ENCODE measurements at regions not wholly inside any gene's neighbourhood (a gene's known extent, or its start where the extent isn't known, plus 50 kb on each side); places are given as distances from the start of the nearest gene placed in this dataset.
"Not testable (repeated sequence)": the region's sequence is repeated elsewhere in the genome, so short reads cannot be mapped to it uniquely, and the experiment has no call there.

DNA sequence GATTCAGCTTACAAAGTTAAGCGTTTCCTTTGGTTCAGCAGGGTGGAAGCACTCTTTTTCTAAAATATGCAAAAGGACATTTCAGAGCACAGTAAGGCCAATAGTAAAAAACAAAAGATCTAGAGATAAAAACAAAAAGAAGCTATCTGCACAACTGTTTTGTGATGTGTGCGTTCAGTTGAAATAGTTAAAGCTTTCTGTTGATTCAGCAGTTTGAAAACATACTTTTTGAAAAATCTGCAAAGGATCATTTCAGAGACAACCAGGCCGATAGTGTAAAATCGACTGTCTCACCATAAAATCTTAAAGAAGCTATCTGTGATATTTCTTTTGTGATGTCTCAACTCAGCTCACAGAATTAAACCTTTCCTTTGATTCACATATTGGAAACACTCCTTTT, 300.0 kb upstream of the ALG10B start:
- H3K9me3 Mint-ChIP-seq: peaks cover 51% of the 10 kb centered on the region
- H3K27me3 Mint-ChIP-seq: no peaks in the 10 kb centered on the region
- H3K27ac Mint-ChIP-seq: no peak overlapping the region
- intact Hi-C loops (cut with micrococcal nuclease): no loop called here
- no peak overlapping the region for H3K4me3 Mint-ChIP-seq
- H3K36me3 Mint-ChIP-seq (ENCODE audit: low read depth): no peaks in the 10 kb centered on the region
- no peaks in the 10 kb centered on the region for H3K4me1 Mint-ChIP-seq (ENCODE audit: low read depth)

DNA sequence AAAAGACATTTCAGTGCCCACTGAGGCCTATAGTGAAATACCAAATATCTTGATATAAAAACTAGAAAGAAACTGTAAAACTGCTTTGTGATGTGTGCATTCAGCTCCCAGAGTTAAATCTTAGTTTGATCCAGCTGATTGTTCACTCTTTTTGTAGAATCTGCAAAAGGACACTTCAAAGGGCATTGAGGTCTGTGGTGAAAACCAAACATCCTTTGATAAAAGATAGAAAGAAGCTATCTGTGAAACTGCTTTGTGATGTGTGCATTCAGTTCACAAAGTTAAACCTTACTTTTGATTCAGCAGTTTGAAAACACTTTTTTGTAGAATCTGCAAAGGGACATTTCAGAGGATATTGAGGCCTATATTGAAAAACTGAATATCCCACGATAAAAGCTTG, 290.7 kb upstream of the ALG10B start:
- no peaks in the 10 kb centered on the region for H3K36me3 Mint-ChIP-seq (ENCODE audit: low read depth)
- intact Hi-C loops (cut with micrococcal nuclease): no loop called here
- peaks cover 50% of the 10 kb centered on the region for H3K9me3 Mint-ChIP-seq
- H3K4me1 Mint-ChIP-seq (ENCODE audit: low read depth): no peaks in the 10 kb centered on the region
- H3K4me3 Mint-ChIP-seq: no peak overlapping the region
- H3K27me3 Mint-ChIP-seq: no peaks in the 10 kb centered on the region
- no peak overlapping the region for H3K27ac Mint-ChIP-seq

DNA sequence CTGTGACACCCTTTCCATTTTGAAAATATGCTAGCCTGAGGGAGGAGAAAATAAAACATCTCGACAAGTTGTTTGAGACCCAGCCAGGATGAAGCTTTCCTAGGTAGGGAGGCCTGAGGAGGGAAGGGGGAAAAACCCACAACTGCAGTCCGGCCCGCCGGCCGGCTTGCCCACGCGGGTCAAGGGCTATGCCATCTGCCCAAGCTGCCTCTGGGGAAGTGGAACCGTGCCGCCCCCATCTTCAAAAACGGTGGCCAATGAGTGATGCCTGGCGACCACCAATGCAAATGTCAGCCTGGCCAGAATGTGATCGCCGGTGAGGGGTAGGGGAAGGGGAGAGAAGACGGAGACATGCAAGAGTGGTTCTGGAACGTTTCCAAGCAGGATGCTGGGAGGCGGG, 263.5 kb upstream of the ALG10B start:
- Mint-ChIP-seq H3K27me3 (no peaks in the 10 kb centered on the region), H3K4me3 (no peak overlapping the region), H3K27ac (no peak overlapping the region), H3K4me1 (ENCODE audit: low read depth) (no peaks in the 10 kb centered on the region), H3K36me3 (ENCODE audit: low read depth) (no peaks in the 10 kb centered on the region), H3K9me3 (peaks cover 85% of the 10 kb centered on the region)
- intact Hi-C loops (cut with micrococcal nuclease): no loop called here

DNA sequence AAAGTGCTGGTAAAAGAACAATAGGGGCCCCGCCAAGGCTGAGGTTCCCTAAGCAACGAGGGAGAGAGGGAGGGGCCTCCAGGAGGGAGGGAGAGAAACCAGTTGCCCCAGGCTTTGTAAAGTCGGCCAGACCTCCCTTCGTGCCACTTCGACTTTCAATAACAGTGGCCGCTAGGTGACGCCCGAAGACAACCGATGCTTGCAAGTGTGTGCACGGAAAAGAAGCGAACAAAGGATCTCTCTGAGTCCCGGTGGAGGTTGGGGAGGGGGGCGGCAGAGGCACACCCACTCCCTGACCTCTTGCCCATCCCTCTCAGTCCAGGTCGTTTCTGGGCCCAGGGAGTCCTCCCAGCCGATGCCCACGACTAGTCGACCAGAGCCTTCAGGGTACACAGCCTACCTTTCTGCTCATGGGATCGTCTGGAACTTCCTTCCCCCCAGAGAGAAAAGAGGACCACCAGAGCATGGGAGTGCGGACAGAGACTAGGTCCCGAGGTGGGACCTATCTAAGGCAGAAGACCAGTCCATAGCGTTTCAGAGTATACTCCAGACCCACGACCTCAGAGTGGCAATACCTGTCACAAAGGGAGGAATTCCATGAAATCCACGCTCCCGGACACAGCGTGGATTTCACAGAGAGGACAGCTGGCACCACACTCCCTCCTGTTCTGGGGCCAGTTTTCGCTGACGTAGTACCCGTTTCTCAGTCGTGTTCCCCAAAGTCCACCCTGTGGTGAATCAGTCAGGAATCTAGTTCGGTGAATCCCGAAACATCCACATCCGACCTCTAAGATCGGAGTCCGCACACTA, 262.7 kb upstream of the ALG10B start:
- Mint-ChIP-seq H3K36me3 (ENCODE audit: low read depth) (no peaks in the 10 kb centered on the region), H3K9me3 (peaks cover 84% of the 10 kb centered on the region), H3K27me3 (no peaks in the 10 kb centered on the region), H3K4me1 (ENCODE audit: low read depth) (no peaks in the 10 kb centered on the region), H3K4me3 (no peak overlapping the region), H3K27ac (no peak overlapping the region)
- intact Hi-C loops (cut with micrococcal nuclease): no loop called here

DNA sequence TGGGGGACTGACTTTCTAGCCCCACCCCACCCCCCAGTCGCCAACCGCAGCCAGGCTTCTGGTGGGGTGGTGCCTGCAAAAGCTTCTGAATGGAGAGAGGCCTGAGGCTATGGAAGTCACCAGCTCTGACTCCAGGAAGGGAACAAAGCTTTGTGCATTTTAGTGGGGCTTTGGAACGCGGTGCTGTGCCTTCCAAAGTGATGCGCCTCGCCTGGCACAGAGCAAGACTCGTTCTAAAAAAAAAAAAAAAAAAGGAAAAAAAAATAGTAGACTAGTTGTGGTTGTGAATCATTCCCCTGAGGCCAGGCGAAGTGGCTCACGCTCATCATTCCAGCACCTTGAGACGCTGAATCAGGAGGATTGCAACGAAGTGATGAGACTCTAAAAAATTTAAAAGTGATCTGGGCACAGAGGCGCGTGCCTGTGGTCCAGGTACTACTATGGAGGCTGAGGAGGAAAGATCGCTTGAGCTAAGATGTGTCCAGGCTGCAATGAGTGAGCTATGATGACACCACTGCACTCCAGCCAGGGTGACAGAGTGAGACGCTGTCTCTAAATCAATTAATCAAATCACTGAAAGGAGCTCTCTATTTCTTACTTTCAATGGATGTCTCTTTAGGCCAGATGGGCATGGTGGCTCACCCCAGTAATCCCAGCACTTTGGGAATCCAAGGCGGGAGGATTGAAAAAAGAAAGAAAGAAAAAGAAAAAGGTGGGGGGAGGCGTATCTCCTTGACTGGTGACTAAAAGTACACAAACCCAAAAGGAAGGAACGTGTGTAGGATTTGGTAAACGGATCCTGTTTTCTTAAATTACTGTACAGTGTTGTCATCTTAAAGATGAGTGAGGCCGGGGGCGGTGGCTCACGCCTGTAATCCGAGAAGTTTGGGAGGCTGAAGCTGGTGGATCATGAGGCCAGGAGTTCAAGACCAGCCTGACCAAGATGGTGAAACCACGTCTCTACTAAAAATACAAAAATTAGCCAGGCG, 259.6 kb upstream of the ALG10B start:
- Mint-ChIP-seq H3K9me3 (peaks cover 76% of the 10 kb centered on the region), H3K27ac (no peak overlapping the region), H3K36me3 (ENCODE audit: low read depth) (no peaks in the 10 kb centered on the region), H3K4me3 (no peak overlapping the region), H3K27me3 (no peaks in the 10 kb centered on the region), H3K4me1 (ENCODE audit: low read depth) (no peaks in the 10 kb centered on the region)
- intact Hi-C loops (cut with micrococcal nuclease): no loop called here

DNA sequence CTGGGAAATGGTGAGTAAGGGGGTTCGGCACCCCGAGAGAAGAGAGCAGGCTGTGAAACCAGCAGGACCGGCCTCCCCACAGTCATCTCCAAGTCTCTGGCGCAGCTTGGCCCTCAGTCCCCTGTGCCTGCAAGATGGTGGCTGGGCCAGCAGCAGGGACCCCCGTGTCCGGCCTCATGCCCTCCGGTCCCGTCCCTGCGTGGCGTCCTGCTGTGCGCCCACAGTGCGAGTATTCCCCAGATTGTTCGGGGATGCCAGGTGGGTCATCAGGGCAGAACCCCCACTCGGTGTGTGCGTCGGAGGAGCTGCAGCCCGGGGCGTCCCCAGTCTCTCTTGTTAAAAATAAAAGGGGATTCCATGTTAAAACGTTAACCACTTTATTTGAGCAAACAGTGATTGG, 216.9 kb upstream of the ALG10B start:
- H3K27me3 Mint-ChIP-seq: no peaks in the 10 kb centered on the region

DNA sequence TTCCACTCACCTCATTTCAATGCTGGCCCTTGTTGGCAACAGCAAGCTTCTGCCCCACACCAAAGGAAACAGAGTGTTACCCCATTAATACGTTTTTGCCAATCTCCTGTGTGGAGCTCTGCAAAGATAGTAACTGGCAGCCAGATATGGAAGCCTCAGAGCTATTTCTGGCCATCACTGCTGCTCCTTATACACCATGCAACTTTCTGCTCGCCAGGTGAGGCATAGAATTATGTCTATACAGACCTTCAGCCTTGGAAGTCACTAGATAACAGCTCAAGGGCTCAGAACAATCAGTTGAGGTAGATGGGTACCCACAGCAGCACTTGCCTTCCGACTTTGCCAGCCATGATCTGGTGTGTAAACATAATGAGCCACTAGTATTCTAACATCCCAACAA, 214.8 kb upstream of the ALG10B start:
- peaks cover 51% of the 10 kb centered on the region for H3K9me3 Mint-ChIP-seq
- H3K36me3 Mint-ChIP-seq (ENCODE audit: low read depth): no peaks in the 10 kb centered on the region
- no peaks in the 10 kb centered on the region for H3K4me1 Mint-ChIP-seq (ENCODE audit: low read depth)
- intact Hi-C loops (cut with micrococcal nuclease): no loop called here
- no peak overlapping the region for H3K4me3 Mint-ChIP-seq
- H3K27ac Mint-ChIP-seq: no peak overlapping the region
- H3K27me3 Mint-ChIP-seq: no peaks in the 10 kb centered on the region

More for the DNA sequence above, 216.9 kb upstream of the ALG10B start:
- Mint-ChIP-seq H3K4me3 (no peak overlapping the region), H3K36me3 (ENCODE audit: low read depth) (no peaks in the 10 kb centered on the region), H3K27ac (no peak overlapping the region), H3K9me3 (peaks cover 43% of the 10 kb centered on the region), H3K4me1 (ENCODE audit: low read depth) (no peaks in the 10 kb centered on the region)
- intact Hi-C loops (cut with micrococcal nuclease): no loop called here

DNA sequence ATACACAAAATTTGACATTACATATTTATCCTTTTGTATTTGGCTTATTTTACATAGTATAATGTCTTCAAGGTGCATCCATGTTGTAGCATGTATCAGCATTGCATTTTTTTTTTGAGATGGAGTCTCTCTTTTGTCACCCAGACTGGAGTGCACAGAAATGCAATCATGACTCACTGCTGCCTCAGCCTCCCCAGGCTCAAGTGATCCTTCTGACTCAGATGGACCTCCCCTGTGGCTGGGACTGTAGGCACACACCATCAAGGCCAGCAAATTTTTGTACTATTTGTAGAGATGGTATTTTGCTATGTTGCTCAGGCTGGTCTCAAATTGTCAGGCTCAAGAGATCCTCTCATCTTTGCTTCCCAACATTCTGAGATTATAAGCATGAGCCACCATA, 214.4 kb upstream of the ALG10B start:
- Mint-ChIP-seq H3K27ac (no peak overlapping the region), H3K4me3 (no peak overlapping the region), H3K4me1 (ENCODE audit: low read depth) (no peaks in the 10 kb centered on the region), H3K27me3 (no peaks in the 10 kb centered on the region), H3K36me3 (ENCODE audit: low read depth) (no peaks in the 10 kb centered on the region), H3K9me3 (peaks cover 51% of the 10 kb centered on the region)
- intact Hi-C loops (cut with micrococcal nuclease): no loop called here

DNA sequence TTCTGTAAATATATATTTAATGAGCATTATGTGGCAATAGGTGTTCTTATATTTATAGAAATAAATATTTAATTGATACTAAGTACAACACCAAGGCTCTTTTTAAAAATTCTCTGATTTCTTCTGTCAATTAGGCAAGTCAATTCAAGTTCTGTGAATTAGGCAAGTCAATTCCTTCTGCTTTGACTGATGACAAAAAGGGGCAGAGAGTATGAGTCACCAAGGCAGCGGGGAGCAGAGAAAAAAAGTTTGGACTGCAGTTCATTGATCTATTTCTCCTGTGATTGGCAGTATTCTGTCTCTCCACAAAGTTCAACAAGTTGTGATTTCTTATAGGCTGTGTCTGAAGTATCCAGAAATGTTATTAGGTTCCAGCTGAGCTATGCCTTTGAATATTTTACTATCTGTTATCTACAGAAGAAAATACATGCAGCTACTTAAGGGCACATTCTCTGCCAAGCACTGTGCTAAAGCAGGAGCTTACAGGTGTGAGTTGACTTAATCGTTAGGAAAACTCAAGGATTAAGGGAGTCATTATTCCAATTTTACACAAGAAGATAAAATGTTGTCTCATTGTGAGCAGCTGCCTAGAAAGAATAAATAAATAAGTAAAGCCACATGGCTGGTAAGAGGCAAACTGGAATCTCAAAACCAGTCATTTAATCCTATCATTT, 206.4 kb upstream of the ALG10B start:
- Mint-ChIP-seq H3K36me3 (ENCODE audit: low read depth) (no peaks in the 10 kb centered on the region), H3K4me3 (no peak overlapping the region), H3K27me3 (no peaks in the 10 kb centered on the region), H3K4me1 (ENCODE audit: low read depth) (no peaks in the 10 kb centered on the region), H3K27ac (no peak overlapping the region), H3K9me3 (peaks cover 50% of the 10 kb centered on the region)
- intact Hi-C loops (cut with micrococcal nuclease): no loop called here

DNA sequence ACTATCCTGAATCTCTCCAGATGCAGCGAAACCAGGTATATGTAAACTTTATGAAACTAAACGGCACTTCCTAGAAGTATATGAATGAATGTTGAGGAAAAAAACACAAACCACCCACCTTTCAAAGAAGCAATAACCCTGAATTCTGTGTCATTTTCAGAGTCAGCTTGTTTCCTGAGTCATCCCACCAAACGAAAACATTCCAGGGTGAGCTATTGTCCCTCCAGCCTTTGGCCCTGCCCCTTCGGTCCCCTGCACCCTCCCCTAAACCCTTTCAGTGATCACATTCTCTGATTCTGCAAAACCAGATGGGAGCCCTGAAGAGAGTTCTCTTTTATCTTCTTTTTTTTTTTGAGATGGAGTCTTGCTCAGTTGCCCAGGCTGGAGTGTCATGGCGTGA, 202.6 kb upstream of the ALG10B start:
- peaks cover 44% of the 10 kb centered on the region for H3K9me3 Mint-ChIP-seq
- H3K36me3 Mint-ChIP-seq (ENCODE audit: low read depth): no peaks in the 10 kb centered on the region
- H3K27me3 Mint-ChIP-seq: no peaks in the 10 kb centered on the region
- H3K4me1 Mint-ChIP-seq (ENCODE audit: low read depth): no peaks in the 10 kb centered on the region
- no peak overlapping the region for H3K4me3 Mint-ChIP-seq
- intact Hi-C loops (cut with micrococcal nuclease): no loop called here
- H3K27ac Mint-ChIP-seq: no peak overlapping the region

DNA sequence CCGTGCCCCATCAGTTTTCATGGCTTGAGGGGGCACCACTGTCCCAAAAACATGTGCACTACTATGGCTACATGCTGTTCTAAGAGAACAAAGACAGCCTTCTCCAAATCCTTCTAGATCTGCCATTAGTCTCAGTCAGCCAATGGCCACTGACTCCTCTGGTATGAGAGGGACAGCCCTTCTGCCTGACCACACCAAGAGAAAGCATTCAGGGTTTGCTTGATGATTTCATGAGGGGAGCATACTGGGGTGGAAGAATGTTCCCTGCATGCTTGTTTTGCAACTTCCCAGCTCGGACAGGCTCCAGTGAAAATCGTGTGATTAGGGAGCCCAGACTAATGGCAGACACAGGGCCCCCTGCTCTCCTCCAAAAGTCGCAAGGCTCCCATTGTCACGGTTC, 199.6 kb upstream of the ALG10B start:
- no peaks in the 10 kb centered on the region for H3K4me1 Mint-ChIP-seq (ENCODE audit: low read depth)
- intact Hi-C loops (cut with micrococcal nuclease): no loop called here
- no peaks in the 10 kb centered on the region for H3K27me3 Mint-ChIP-seq
- no peak overlapping the region for H3K27ac Mint-ChIP-seq
- H3K9me3 Mint-ChIP-seq: peaks cover 53% of the 10 kb centered on the region
- H3K4me3 Mint-ChIP-seq: no peak overlapping the region
- no peaks in the 10 kb centered on the region for H3K36me3 Mint-ChIP-seq (ENCODE audit: low read depth)

DNA sequence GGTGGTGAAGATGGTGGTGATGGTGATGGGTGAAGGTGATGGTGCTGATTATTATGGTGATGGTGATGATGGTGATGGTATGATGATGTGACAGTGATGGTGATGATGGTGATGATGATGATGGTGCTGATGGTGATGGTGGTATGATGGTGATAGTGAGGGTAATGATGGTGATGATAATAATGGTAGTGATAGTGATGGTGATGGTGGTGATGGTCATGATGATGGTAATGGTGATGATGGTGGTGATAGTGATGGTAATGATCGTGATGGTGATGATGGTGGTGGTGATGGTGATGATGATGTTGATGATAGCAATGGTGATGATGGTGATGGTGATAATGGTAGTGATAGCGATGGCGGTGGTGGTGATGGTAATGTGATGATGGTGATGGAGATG, 197.9 kb upstream of the ALG10B start:
- no peak overlapping the region for H3K4me3 Mint-ChIP-seq
- H3K9me3 Mint-ChIP-seq: peaks cover 42% of the 10 kb centered on the region
- H3K27me3 Mint-ChIP-seq: no peaks in the 10 kb centered on the region
- no peak overlapping the region for H3K27ac Mint-ChIP-seq
- H3K4me1 Mint-ChIP-seq (ENCODE audit: low read depth): no peaks in the 10 kb centered on the region
- H3K36me3 Mint-ChIP-seq (ENCODE audit: low read depth): no peaks in the 10 kb centered on the region
- intact Hi-C loops (cut with micrococcal nuclease): no loop called here

DNA sequence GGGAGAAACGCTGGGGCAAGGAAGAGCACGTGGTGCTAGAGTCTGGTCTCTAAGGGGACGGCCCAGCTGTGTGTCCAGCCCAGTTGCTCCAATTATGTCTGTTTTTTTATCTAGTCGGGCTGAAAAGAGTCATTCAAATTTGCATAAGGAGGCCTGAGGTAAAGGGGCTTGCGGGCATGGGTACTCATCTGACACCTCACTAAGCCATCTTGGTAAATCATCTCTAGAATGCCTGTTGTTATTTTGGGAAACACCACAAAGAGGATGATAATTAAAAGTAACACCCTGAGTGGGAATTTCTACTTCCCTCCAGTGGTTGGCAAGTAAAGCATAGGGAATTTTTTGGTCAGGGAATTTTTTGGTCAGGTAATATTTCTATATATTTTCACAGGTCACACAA, 196.1 kb upstream of the ALG10B start:
- Mint-ChIP-seq H3K27me3 (no peaks in the 10 kb centered on the region), H3K4me3 (no peak overlapping the region), H3K9me3 (peaks cover 50% of the 10 kb centered on the region), H3K27ac (no peak overlapping the region), H3K4me1 (ENCODE audit: low read depth) (no peaks in the 10 kb centered on the region), H3K36me3 (ENCODE audit: low read depth) (no peaks in the 10 kb centered on the region)
- intact Hi-C loops (cut with micrococcal nuclease): no loop called here

DNA sequence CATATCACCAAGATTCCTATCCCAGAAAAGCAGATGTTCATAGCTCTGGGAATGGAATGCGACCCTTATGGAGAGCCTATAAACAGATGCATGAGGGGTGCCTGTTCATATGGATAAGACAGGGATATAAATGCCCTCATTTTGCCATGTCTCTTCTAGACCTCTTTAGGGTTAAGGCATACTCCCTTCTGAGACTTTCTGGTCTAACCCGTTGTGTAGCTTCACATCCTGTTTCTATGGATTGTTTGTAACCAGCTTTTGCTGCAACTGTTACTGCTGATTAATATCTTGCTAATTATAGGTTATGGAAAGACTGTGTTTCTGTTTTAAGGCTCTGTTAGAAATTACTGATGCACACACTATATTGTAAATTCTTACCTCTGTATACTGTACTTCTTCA, 193.5 kb upstream of the ALG10B start:
- H3K36me3 Mint-ChIP-seq (ENCODE audit: low read depth); intact Hi-C loops (cut with micrococcal nuclease); H3K4me1 Mint-ChIP-seq (ENCODE audit: low read depth); H3K27ac Mint-ChIP-seq; H3K4me3 Mint-ChIP-seq; H3K27me3 Mint-ChIP-seq: not testable (repeated sequence)
- H3K9me3 Mint-ChIP-seq: peaks cover 40% of the 10 kb centered on the region
